Sigmoid colon (tissue), 4 donors: ENCODE measurements at regions not wholly inside any gene's neighbourhood (a gene's known extent, or its start where the extent isn't known, plus 50 kb on each side); places are given as distances from the start of the nearest gene placed in this dataset.

Experiments used
- CTCF ChIP-seq, 4 experiments: fragments of 450-650 bp in 3 of 4; fragments of 200-600 bp in 1 of 4; IDR thresholded peaks; one replicate each; pipeline ENCODE4 v1.5.1; 2016 to 2019; ENCODE audit warnings: antibody characterized with exemption in 4 of 4, mild to moderate bottlenecking in 3 of 4, moderate library complexity in 2 of 4
- POLR2AphosphoS5 ChIP-seq, 4 donors: sonication (generic); formaldehyde crosslinking; IDR thresholded peaks; one replicate each; pipeline ENCODE4 v1.6.1; 2017; ENCODE audit warnings: antibody characterized with exemption in 4 of 4

GRCh38 chr5:98705841-98706240, 67.6 kb upstream of the RGMB start:
- TF ChIP-seq CTCF (IDR thresholded peaks at IDR 0.05) (no peak), POLR2AphosphoS5 (IDR thresholded peaks at IDR 0.05) (no peak)
